HG03521 (cell line): ENCODE measurements at regions not wholly inside any gene's neighbourhood (a gene's known extent, or its start where the extent isn't known, plus 50 kb on each side); places are given as distances from the start of the nearest gene placed in this dataset.

Source experiments
- ATAC-seq: cut with Tn5 transposase; IDR thresholded peaks from one replicate; pipeline ENCODE4 v1.9.1; 2021; ENCODE audit warnings: mild to moderate bottlenecking, moderate library complexity; ENCODE audit not compliant: unreplicated experiment

GRCh38 chr18:56383349-56383748 is 255.0 kb downstream of the TXNL1 start:
- ATAC-seq: no peak

GRCh38 chr18:56382541-56382940 is 255.9 kb downstream of the TXNL1 start:
- no peak for ATAC-seq

- no peak for ATAC-seq
Observed at GRCh38 chr18:56381196-56381595, 257.2 kb downstream of the TXNL1 start.

GRCh38 chr18:56380685-56381084 is 257.7 kb downstream of the TXNL1 start:
- no peak for ATAC-seq

GRCh38 chr18:56379256-56379655 is 259.1 kb downstream of the TXNL1 start:
- no peak for ATAC-seq

GRCh38 chr18:56377231-56377630 is 261.2 kb downstream of the TXNL1 start:
- ATAC-seq: no peak

- no peak for ATAC-seq
Observed at GRCh38 chr18:56374007-56374655, 264.3 kb downstream of the TXNL1 start.

- no peak for ATAC-seq
Observed at GRCh38 chr18:56373601-56374000, 264.8 kb downstream of the TXNL1 start.

- no peak for ATAC-seq
Observed at GRCh38 chr18:56368066-56368465, 270.3 kb downstream of the TXNL1 start.

- ATAC-seq: no peak
Observed at GRCh38 chr18:56358608-56359280, 279.6 kb downstream of the TXNL1 start.

GRCh38 chr18:56353663-56354260 is 284.6 kb downstream of the TXNL1 start:
- no peak for ATAC-seq

- no peak for ATAC-seq
Observed at GRCh38 chr18:56351911-56352500, 286.4 kb downstream of the TXNL1 start.

GRCh38 chr18:56337507-56337906 is 300.9 kb downstream of the TXNL1 start:
- ATAC-seq: no peak

GRCh38 chr18:56333839-56334238 is 304.6 kb downstream of the TXNL1 start:
- no peak for ATAC-seq

- no peak for ATAC-seq
Observed at GRCh38 chr18:56333146-56333545, 305.2 kb downstream of the TXNL1 start.

GRCh38 chr18:56332371-56332770 is 306.0 kb downstream of the TXNL1 start:
- ATAC-seq: no peak

- no peak for ATAC-seq
Observed at GRCh38 chr18:56330366-56331110, 307.9 kb downstream of the TXNL1 start.

- ATAC-seq: no peak
Observed at GRCh38 chr18:56329536-56329935, 308.9 kb downstream of the TXNL1 start.

GRCh38 chr18:56327191-56327885 is 311.1 kb downstream of the TXNL1 start:
- ATAC-seq: no peak

GRCh38 chr18:56326336-56327072 is 311.9 kb downstream of the TXNL1 start:
- no peak for ATAC-seq
